ENCODE measurements at regions not wholly inside any gene's neighbourhood (a gene's known extent, or its start where the extent isn't known, plus 50 kb on each side); places are given as distances from the start of the nearest gene placed in this dataset.

DNA sequence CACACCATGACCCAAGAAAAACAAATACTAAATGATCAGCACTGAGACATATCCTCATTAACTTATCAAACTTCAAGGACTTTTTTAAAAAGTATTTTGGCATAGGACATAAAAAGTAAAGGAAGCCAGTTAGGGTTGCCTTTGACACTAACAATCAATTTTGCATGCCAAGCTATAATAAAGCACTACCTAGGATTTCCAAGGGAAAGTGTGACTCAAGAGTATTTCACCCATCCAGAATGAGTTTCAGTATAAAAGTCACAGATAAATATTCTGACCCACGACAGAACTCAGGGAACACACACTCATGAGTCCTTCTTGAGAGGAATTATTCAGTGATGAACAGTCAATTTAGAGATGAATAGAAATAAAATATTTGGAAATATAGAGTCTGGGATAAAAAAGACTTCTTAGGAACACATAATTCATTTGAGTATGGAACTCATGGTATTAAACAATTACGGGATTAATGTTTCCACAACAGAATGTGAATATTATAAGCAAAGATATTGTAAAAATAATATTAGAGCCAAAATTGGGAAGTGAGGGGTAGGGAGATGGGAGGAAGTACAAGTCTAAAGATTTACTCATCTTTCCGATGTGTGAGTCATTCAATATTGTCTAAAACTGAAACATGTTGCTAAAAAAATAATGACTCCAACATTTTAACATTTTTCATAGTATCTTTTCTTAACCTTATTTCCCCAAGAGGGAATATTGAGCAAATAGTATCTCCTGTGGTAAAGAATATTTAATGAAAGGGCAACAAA lies 143.5 kb upstream of the LNX1 start:
- TF ChIP-seq, protein P1, sequence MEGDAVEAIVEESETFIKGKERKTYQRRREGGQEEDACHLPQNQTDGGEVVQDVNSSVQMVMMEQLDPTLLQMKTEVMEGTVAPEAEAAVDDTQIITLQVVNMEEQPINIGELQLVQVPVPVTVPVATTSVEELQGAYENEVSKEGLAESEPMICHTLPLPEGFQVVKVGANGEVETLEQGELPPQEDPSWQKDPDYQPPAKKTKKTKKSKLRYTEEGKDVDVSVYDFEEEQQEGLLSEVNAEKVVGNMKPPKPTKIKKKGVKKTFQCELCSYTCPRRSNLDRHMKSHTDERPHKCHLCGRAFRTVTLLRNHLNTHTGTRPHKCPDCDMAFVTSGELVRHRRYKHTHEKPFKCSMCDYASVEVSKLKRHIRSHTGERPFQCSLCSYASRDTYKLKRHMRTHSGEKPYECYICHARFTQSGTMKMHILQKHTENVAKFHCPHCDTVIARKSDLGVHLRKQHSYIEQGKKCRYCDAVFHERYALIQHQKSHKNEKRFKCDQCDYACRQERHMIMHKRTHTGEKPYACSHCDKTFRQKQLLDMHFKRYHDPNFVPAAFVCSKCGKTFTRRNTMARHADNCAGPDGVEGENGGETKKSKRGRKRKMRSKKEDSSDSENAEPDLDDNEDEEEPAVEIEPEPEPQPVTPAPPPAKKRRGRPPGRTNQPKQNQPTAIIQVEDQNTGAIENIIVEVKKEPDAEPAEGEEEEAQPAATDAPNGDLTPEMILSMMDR (IDR thresholded peaks at IDR 0.05), result no peak
- no peak for TF ChIP-seq POLR2A (IDR thresholded peaks at IDR 0.05)
